ENCODE measurements at regions not wholly inside any gene's neighbourhood (a gene's known extent, or its start where the extent isn't known, plus 50 kb on each side); places are given as distances from the start of the nearest gene placed in this dataset.

DNA sequence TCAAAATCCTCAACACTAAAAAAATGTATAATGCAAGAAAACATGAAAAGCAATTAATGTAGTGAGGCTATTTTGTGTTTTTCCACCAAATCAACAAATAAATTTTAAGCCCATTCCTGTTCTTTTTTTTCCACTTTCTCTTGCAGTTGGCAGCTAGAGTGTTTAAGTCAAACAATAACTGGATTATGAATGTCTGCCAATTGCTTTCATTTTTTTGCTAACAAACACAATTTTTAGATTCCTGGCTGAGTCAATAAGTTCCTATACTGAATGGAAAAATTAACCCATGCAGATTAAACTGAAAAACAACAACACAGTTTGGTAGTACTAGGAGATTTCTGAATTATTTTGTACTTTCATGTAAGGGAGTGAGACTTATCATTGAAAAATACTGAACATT, 232.4 kb downstream of the SLITRK5 start:
- TF ChIP-seq POLR2A (IDR thresholded peaks at IDR 0.05) = no peak
- Histone ChIP-seq H3K36me3 (no peaks in the 10 kb centered on the region), H3K27me3 (no peaks in the 10 kb centered on the region), H3K9me3 (peaks cover 0 to 4% (median 0%) of the 10 kb centered on the region in 3 donors), H3K4me1 (no peaks in the 10 kb centered on the region), H3K4me3 (no peak overlapping the region), H3K27ac (no peak overlapping the region)
- intact Hi-C loops (cut with DNase I) = no loop called here
- no peak for DNase-seq

DNA sequence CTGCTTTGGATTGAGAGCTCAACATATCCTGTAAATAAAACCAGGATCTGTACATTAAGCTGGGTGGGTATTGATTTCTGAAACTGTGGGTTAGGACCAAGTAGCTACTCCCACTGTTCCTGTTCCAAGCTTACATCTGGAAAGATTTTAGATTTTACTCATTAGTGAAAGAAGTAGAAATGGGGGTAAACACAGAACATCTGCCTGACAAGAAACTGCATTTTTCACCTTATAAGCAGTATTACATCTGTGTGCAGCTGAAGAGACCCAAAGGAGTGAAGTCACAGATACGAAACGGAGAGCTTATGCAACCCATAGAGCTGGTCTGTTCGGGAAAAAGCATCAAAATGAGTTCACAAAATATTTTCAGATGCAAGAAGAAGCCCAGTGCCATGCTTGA, 235.2 kb downstream of the SLITRK5 start:
- H3K36me3 ChIP-seq = no peaks in the 10 kb centered on the region
- no peak overlapping the region for H3K27ac ChIP-seq
- no peak for TF ChIP-seq POLR2A (IDR thresholded peaks at IDR 0.05)
- TF ChIP-seq, protein P1, sequence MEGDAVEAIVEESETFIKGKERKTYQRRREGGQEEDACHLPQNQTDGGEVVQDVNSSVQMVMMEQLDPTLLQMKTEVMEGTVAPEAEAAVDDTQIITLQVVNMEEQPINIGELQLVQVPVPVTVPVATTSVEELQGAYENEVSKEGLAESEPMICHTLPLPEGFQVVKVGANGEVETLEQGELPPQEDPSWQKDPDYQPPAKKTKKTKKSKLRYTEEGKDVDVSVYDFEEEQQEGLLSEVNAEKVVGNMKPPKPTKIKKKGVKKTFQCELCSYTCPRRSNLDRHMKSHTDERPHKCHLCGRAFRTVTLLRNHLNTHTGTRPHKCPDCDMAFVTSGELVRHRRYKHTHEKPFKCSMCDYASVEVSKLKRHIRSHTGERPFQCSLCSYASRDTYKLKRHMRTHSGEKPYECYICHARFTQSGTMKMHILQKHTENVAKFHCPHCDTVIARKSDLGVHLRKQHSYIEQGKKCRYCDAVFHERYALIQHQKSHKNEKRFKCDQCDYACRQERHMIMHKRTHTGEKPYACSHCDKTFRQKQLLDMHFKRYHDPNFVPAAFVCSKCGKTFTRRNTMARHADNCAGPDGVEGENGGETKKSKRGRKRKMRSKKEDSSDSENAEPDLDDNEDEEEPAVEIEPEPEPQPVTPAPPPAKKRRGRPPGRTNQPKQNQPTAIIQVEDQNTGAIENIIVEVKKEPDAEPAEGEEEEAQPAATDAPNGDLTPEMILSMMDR (IDR thresholded peaks at IDR 0.05) = no peak
- no peaks in the 10 kb centered on the region for H3K27me3 ChIP-seq
- H3K4me3 ChIP-seq = no peak overlapping the region
- no peaks in the 10 kb centered on the region for H3K4me1 ChIP-seq
- DNase-seq = no peak
- 63 to 66% methylated on average over 3 of the region's 3 CpGs for WGBS, 2 donors
- no peaks in the 10 kb centered on the region for H3K9me3 ChIP-seq
- intact Hi-C loops (cut with DNase I) = no loop called here

DNA sequence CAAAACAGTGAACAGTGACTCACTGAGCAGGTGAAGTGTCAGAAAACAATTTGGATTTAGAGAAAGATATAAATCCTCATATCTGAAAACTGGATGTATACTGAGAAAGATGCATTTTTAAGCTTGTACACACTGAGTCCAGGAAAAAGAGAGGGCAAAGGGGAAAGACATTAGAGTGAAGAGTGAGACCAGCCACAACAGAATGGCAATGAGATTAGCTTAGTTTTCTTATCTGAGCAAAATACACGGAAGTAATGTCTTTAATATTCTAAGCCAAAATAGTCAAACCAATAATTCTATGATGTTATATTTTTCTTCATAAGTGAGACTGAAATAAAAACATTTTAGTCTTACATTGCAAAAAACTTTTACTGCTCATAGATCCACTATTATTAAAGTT, 236.0 kb downstream of the SLITRK5 start:
- TF ChIP-seq POLR2A (IDR thresholded peaks at IDR 0.05) = no peak
- TF ChIP-seq, protein P1 (IDR thresholded peaks at IDR 0.05) = no peak
- no peak for DNase-seq
- H3K4me3 ChIP-seq = no peak overlapping the region
- H3K36me3 ChIP-seq = no peaks in the 10 kb centered on the region
- H3K27me3 ChIP-seq = no peaks in the 10 kb centered on the region
- intact Hi-C loops (cut with DNase I) = no loop called here
- 48 to 50% methylated on average over 1 of the region's 1 CpG for whole genome bisulfite sequencing, 2 donors
- no peak overlapping the region for H3K27ac ChIP-seq
- H3K4me1 ChIP-seq = no peaks in the 10 kb centered on the region
- H3K9me3 ChIP-seq = no peaks in the 10 kb centered on the region

DNA sequence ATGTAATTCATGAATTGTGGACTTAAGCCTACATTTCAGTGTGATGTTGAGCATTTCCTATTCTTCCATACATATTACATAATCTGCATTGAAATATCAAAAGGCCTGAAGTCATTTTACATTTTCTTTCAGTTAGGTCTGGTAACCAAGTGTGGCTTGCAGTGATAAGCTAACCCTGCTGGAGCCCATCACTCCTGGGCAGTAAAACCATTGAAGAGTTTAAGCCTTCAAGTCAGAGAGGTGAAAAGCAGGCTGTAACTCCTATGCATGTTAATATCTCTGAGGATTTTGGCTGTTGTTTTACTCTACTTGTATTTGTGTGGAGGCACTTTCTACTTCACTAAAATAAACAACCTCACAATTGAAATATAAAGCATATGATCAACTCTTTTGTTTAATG, 248.8 kb downstream of the SLITRK5 start:
- Histone ChIP-seq H3K4me1 (no peaks in the 10 kb centered on the region), H3K36me3 (no peaks in the 10 kb centered on the region), H3K27ac (no peak overlapping the region), H3K9me3 (no peaks in the 10 kb centered on the region), H3K27me3 (no peaks in the 10 kb centered on the region), H3K4me3 (no peak overlapping the region)
- TF ChIP-seq, protein P1 (IDR thresholded peaks at IDR 0.05) = no peak
- DNase-seq = no peak
- intact Hi-C loops (cut with DNase I) = no loop called here

DNA sequence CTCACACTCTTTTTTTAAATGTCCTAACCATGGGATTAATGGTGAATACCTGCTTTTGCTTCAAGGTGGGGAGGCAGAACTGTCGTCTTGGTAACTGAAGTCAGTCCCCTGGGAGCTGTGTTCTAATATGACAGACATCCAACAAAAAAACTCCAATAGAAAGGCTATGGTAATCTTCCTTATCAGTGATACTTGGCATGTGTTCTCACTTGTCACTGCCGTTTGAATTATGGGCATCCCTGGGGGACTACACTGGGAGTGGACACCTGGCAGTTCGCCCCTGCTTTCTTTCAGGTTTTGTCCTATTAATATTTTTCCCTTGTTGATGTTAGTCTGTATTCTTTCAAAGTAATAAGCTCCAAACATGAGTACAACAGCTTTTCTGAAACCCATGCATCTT, 252.6 kb downstream of the SLITRK5 start:
- H3K4me3 ChIP-seq = no peak overlapping the region
- no peaks in the 10 kb centered on the region for H3K4me1 ChIP-seq
- no peaks in the 10 kb centered on the region for H3K27me3 ChIP-seq
- no peak for TF ChIP-seq POLR2A (IDR thresholded peaks at IDR 0.05)
- TF ChIP-seq, protein P1 (IDR thresholded peaks at IDR 0.05) = no peak
- intact Hi-C loops (cut with DNase I) = no loop called here
- 48 to 67% methylated on average over 3 of the region's 3 CpGs for WGBS, 2 donors
- H3K9me3 ChIP-seq = no peaks in the 10 kb centered on the region
- no peaks in the 10 kb centered on the region for H3K36me3 ChIP-seq
- H3K27ac ChIP-seq = no peak overlapping the region
- no peak for DNase-seq

DNA sequence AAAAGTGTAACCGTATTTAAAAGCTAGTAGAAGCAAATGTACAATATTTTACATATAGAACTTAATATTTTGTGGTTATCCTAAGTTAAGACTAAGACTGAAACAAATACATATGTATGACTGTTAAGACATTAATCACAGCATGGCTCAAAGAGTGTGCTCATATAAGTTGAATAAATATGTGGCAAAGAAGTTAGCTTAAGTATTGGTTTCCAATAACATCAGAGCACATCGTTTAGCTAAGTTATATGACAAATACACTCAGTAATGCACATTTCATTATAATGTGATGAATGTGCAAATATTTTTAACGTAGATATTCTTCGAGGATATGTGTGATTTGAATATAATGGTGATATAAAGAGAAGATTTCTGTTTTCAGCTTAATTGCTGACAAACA, 253.8 kb downstream of the SLITRK5 start:
- Histone ChIP-seq H3K27ac (no peak overlapping the region), H3K4me1 (no peaks in the 10 kb centered on the region), H3K4me3 (no peak overlapping the region), H3K36me3 (no peaks in the 10 kb centered on the region), H3K9me3 (no peaks in the 10 kb centered on the region), H3K27me3 (no peaks in the 10 kb centered on the region)
- DNase-seq = no peak
- WGBS, 2 donors = 61 to 69% methylated on average over 4 of the region's 4 CpGs
- TF ChIP-seq, protein P1 (IDR thresholded peaks at IDR 0.05) = no peak
- no peak for TF ChIP-seq POLR2A (IDR thresholded peaks at IDR 0.05)
- intact Hi-C loops (cut with DNase I) = no loop called here

All from esophagus squamous epithelium (tissue), 5 donors.